PFSK-1 (cell line): ENCODE measurements at regions not wholly inside any gene's neighbourhood (a gene's known extent, or its start where the extent isn't known, plus 50 kb on each side); places are given as distances from the start of the nearest gene placed in this dataset.

ENCODE experiments used
- POLR2AphosphoS5 ChIP-seq: IDR thresholded peaks from 2 replicates; pipeline ENCODE4 v1.6.1; 2012; ENCODE audit warnings: low read depth, mild to moderate bottlenecking, control low read depth, low read length, moderate library complexity
- TAF1 ChIP-seq: IDR thresholded peaks from 2 replicates; pipeline ENCODE4 v1.6.1; 2012; ENCODE audit warnings: low read length, control low read depth, borderline replicate concordance; ENCODE audit not compliant: insufficient read depth

DNA sequence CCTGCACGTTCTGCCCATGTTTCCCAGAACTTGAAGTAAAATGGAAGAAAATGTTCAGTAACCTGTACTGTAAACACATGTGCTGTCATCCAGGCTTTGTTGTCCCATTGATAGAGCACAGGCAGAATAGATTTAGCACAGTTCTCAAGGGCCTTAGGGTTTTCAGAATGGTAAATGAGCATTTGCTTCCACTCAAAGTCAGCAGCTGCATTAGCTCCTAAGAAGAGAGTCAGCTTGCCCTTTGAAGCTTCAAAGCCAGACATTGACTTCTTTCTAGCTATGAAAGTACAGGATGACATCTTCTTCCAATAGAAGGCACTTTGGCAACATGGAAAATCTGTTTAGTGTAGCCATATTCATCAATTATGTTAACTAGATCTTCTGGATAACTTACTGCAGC lies 76.2 kb upstream of the TMEM108 start:
- TF ChIP-seq TAF1 = no peak
- no peak for TF ChIP-seq POLR2AphosphoS5
